ENCODE measurements at regions not wholly inside any gene's neighbourhood (a gene's known extent, or its start where the extent isn't known, plus 50 kb on each side); places are given as distances from the start of the nearest gene placed in this dataset.

GRCh38 chr10:52865213-52865612 lies 92.6 kb upstream of the MBL2 start:
- no peak for DNase-seq

GRCh38 chr10:52864201-52865106 lies 91.9 kb upstream of the MBL2 start:
- DNase-seq: no peak

GRCh38 chr10:52858722-52859121 lies 86.1 kb upstream of the MBL2 start:
- no peak for DNase-seq

GRCh38 chr10:52855546-52856325 lies 83.2 kb upstream of the MBL2 start:
- no peak for DNase-seq

GRCh38 chr10:52853704-52854103 lies 81.1 kb upstream of the MBL2 start:
- DNase-seq: no peak

- no peak for DNase-seq
These were observed 64.2 kb upstream of the MBL2 start for GRCh38 chr10:52836816-52837215.
